ENCODE measurements at regions not wholly inside any gene's neighbourhood (a gene's known extent, or its start where the extent isn't known, plus 50 kb on each side); places are given as distances from the start of the nearest gene placed in this dataset.
"Not testable (repeated sequence)": the region's sequence is repeated elsewhere in the genome, so short reads cannot be mapped to it uniquely, and the experiment has no call there.

GRCh38 chr14:76698631-76699030, 62.6 kb upstream of the VASH1 start:
- DNase-seq (ENCODE audit: low read depth in 2 of 2), result no peak

GRCh38 chr14:76699209-76699938, 61.9 kb upstream of the VASH1 start:
- no peak for DNase-seq (ENCODE audit: low read depth in 2 of 2)

- no peak for DNase-seq (ENCODE audit: low read depth in 2 of 2)
Observed at GRCh38 chr14:76699939-76700590, 61.2 kb upstream of the VASH1 start.

- DNase-seq (ENCODE audit: low read depth in 2 of 2), result no peak
Observed at GRCh38 chr14:76701436-76701835, 59.8 kb upstream of the VASH1 start.

- DNase-seq (ENCODE audit: low read depth in 2 of 2), result no peak
Observed at GRCh38 chr14:76701981-76702380, 59.3 kb upstream of the VASH1 start.

- no peak for DNase-seq (ENCODE audit: low read depth in 2 of 2)
Observed at GRCh38 chr14:76705214-76705613, 56.1 kb upstream of the VASH1 start.

- DNase-seq (ENCODE audit: low read depth in 2 of 2), result not testable (repeated sequence)
Observed at GRCh38 chr14:76706207-76706606, 55.1 kb upstream of the VASH1 start.

GRCh38 chr14:76706811-76707210, 54.5 kb upstream of the VASH1 start:
- no peak for DNase-seq (ENCODE audit: low read depth in 2 of 2)

GRCh38 chr14:76708028-76708427, 53.2 kb upstream of the VASH1 start:
- DNase-seq (ENCODE audit: low read depth in 2 of 2), result no peak

GRCh38 chr14:76708771-76709170, 52.5 kb upstream of the VASH1 start:
- DNase-seq (ENCODE audit: low read depth in 2 of 2), result no peak

- peak; percentile 57 to 70 for DNase-seq (ENCODE audit: low read depth in 2 of 2)
Observed at GRCh38 chr14:76710056-76711010, 50.9 kb upstream of the VASH1 start.
